ENCODE measurements at regions not wholly inside any gene's neighbourhood (a gene's known extent, or its start where the extent isn't known, plus 50 kb on each side); places are given as distances from the start of the nearest gene placed in this dataset.

GRCh38 chr6:84362193-84362821, 134.9 kb upstream of the CEP162 start:
- Mint-ChIP-seq H3K4me1 (ENCODE audit: low read depth) (no peaks in the 10 kb centered on the region), H3K27ac (no peak overlapping the region), H3K36me3 (ENCODE audit: low read depth) (no peaks in the 10 kb centered on the region), H3K9me3 (no peaks in the 10 kb centered on the region), H3K4me3 (no peak overlapping the region), H3K27me3 (ENCODE audit: low read depth) (no peaks in the 10 kb centered on the region)

- no peak overlapping the region for H3K4me3 Mint-ChIP-seq
Measured at GRCh38 chr6:84361372-84362192, 134.1 kb upstream of the CEP162 start.

GRCh38 chr6:84360039-84360438, 132.6 kb upstream of the CEP162 start:
- H3K4me1 Mint-ChIP-seq (ENCODE audit: low read depth): no peaks in the 10 kb centered on the region
- no peak overlapping the region for H3K4me3 Mint-ChIP-seq
- no peaks in the 10 kb centered on the region for H3K36me3 Mint-ChIP-seq (ENCODE audit: low read depth)
- H3K9me3 Mint-ChIP-seq: no peaks in the 10 kb centered on the region
- H3K27ac Mint-ChIP-seq: no peak overlapping the region
- no peaks in the 10 kb centered on the region for H3K27me3 Mint-ChIP-seq (ENCODE audit: low read depth)

More at GRCh38 chr6:84361372-84362192, 134.1 kb upstream of the CEP162 start:
- Mint-ChIP-seq H3K27me3 (ENCODE audit: low read depth) (no peaks in the 10 kb centered on the region), H3K27ac (no peak overlapping the region), H3K9me3 (no peaks in the 10 kb centered on the region), H3K36me3 (ENCODE audit: low read depth) (no peaks in the 10 kb centered on the region), H3K4me1 (ENCODE audit: low read depth) (no peaks in the 10 kb centered on the region)

GRCh38 chr6:84358581-84358980, 131.1 kb upstream of the CEP162 start:
- no peaks in the 10 kb centered on the region for H3K36me3 Mint-ChIP-seq (ENCODE audit: low read depth)
- H3K27ac Mint-ChIP-seq: no peak overlapping the region
- no peaks in the 10 kb centered on the region for H3K4me1 Mint-ChIP-seq (ENCODE audit: low read depth)
- H3K27me3 Mint-ChIP-seq (ENCODE audit: low read depth): no peaks in the 10 kb centered on the region
- no peaks in the 10 kb centered on the region for H3K9me3 Mint-ChIP-seq
- no peak overlapping the region for H3K4me3 Mint-ChIP-seq

- Mint-ChIP-seq H3K36me3 (ENCODE audit: low read depth) (no peaks in the 10 kb centered on the region), H3K4me1 (ENCODE audit: low read depth) (no peaks in the 10 kb centered on the region), H3K27me3 (ENCODE audit: low read depth) (no peaks in the 10 kb centered on the region), H3K27ac (no peak overlapping the region), H3K9me3 (no peaks in the 10 kb centered on the region), H3K4me3 (no peak overlapping the region)
Measured at GRCh38 chr6:84357631-84358030, 130.2 kb upstream of the CEP162 start.

- Mint-ChIP-seq H3K36me3 (ENCODE audit: low read depth) (no peaks in the 10 kb centered on the region), H3K4me3 (no peak overlapping the region), H3K9me3 (no peaks in the 10 kb centered on the region), H3K27ac (no peak overlapping the region), H3K4me1 (ENCODE audit: low read depth) (no peaks in the 10 kb centered on the region), H3K27me3 (ENCODE audit: low read depth) (no peaks in the 10 kb centered on the region)
Measured at GRCh38 chr6:84356907-84357306, 129.5 kb upstream of the CEP162 start.

GRCh38 chr6:84353459-84354423, 126.3 kb upstream of the CEP162 start:
- Mint-ChIP-seq H3K4me3 (no peak overlapping the region), H3K9me3 (no peaks in the 10 kb centered on the region), H3K4me1 (ENCODE audit: low read depth) (no peaks in the 10 kb centered on the region), H3K27ac (no peak overlapping the region), H3K36me3 (ENCODE audit: low read depth) (no peaks in the 10 kb centered on the region), H3K27me3 (ENCODE audit: low read depth) (no peaks in the 10 kb centered on the region)

- H3K4me3 Mint-ChIP-seq: no peak overlapping the region
Measured at GRCh38 chr6:84350397-84350796, 123.0 kb upstream of the CEP162 start.

GRCh38 chr6:84349542-84349941, 122.1 kb upstream of the CEP162 start:
- no peaks in the 10 kb centered on the region for H3K27me3 Mint-ChIP-seq (ENCODE audit: low read depth)
- H3K27ac Mint-ChIP-seq: no peak overlapping the region
- no peak overlapping the region for H3K4me3 Mint-ChIP-seq
- no peaks in the 10 kb centered on the region for H3K4me1 Mint-ChIP-seq (ENCODE audit: low read depth)
- H3K36me3 Mint-ChIP-seq (ENCODE audit: low read depth): no peaks in the 10 kb centered on the region
- H3K9me3 Mint-ChIP-seq: no peaks in the 10 kb centered on the region

More at GRCh38 chr6:84350397-84350796, 123.0 kb upstream of the CEP162 start:
- H3K27ac Mint-ChIP-seq: no peak overlapping the region
- H3K36me3 Mint-ChIP-seq (ENCODE audit: low read depth): no peaks in the 10 kb centered on the region
- no peaks in the 10 kb centered on the region for H3K27me3 Mint-ChIP-seq (ENCODE audit: low read depth)
- H3K4me1 Mint-ChIP-seq (ENCODE audit: low read depth): no peaks in the 10 kb centered on the region
- H3K9me3 Mint-ChIP-seq: no peaks in the 10 kb centered on the region

- Mint-ChIP-seq H3K9me3 (no peaks in the 10 kb centered on the region), H3K36me3 (ENCODE audit: low read depth) (no peaks in the 10 kb centered on the region), H3K27me3 (ENCODE audit: low read depth) (no peaks in the 10 kb centered on the region), H3K27ac (no peak overlapping the region), H3K4me1 (ENCODE audit: low read depth) (no peaks in the 10 kb centered on the region), H3K4me3 (no peak overlapping the region)
Measured at GRCh38 chr6:84348801-84349200, 121.4 kb upstream of the CEP162 start.

- Mint-ChIP-seq H3K27ac (no peak overlapping the region), H3K9me3 (peaks cover 2% of the 10 kb centered on the region), H3K4me1 (ENCODE audit: low read depth) (no peaks in the 10 kb centered on the region), H3K36me3 (ENCODE audit: low read depth) (no peaks in the 10 kb centered on the region), H3K4me3 (no peak overlapping the region), H3K27me3 (ENCODE audit: low read depth) (no peaks in the 10 kb centered on the region)
Measured at GRCh38 chr6:84346372-84346771, 118.9 kb upstream of the CEP162 start.

GRCh38 chr6:84344005-84344404, 116.6 kb upstream of the CEP162 start:
- Mint-ChIP-seq H3K36me3 (ENCODE audit: low read depth) (no peaks in the 10 kb centered on the region), H3K27ac (no peak overlapping the region), H3K27me3 (ENCODE audit: low read depth) (no peaks in the 10 kb centered on the region), H3K4me3 (no peak overlapping the region), H3K9me3 (peaks cover 4% of the 10 kb centered on the region), H3K4me1 (ENCODE audit: low read depth) (no peaks in the 10 kb centered on the region)

GRCh38 chr6:84340422-84340821, 113.0 kb upstream of the CEP162 start:
- Mint-ChIP-seq H3K27me3 (ENCODE audit: low read depth) (no peaks in the 10 kb centered on the region), H3K4me1 (ENCODE audit: low read depth) (no peaks in the 10 kb centered on the region), H3K4me3 (no peak overlapping the region), H3K36me3 (ENCODE audit: low read depth) (no peaks in the 10 kb centered on the region), H3K27ac (no peak overlapping the region), H3K9me3 (peaks cover 14% of the 10 kb centered on the region)

GRCh38 chr6:84333842-84334241, 106.4 kb upstream of the CEP162 start:
- Mint-ChIP-seq H3K4me1 (ENCODE audit: low read depth) (no peaks in the 10 kb centered on the region), H3K27ac (no peak overlapping the region), H3K9me3 (peaks cover 10% of the 10 kb centered on the region), H3K4me3 (no peak overlapping the region), H3K36me3 (ENCODE audit: low read depth) (no peaks in the 10 kb centered on the region), H3K27me3 (ENCODE audit: low read depth) (no peaks in the 10 kb centered on the region)
